ENCODE measurements at regions not wholly inside any gene's neighbourhood (a gene's known extent, or its start where the extent isn't known, plus 50 kb on each side); places are given as distances from the start of the nearest gene placed in this dataset.

DNA sequence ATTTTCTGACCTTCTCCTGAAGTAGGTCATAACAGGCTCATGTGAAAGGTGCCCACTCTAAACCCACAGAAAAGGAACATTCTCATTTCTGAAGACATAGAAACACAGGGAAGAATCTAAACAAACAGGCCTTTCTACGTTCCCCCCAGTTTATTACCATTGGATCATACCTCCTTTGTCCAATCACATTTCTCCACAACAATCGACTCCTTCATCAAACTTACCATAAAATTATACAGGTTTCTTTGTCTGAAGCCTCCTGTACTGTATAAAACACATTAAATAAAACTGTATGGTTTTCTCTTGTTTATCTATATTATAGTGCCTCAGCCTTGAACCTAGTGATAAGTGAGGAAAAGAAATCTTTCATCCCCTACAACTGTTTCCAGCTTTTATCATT lies 340.7 kb downstream of the ENC1 start:
- TF ChIP-seq POLR2A (IDR thresholded peaks at IDR 0.05; ENCODE audit: borderline replicate concordance, extremely low read depth, insufficient read depth, insufficient read length): no peak
- TF ChIP-seq ZNF274 (IDR thresholded peaks at IDR 0.05; ENCODE audit: low read depth, low read length): no peak
- no peak for TF ChIP-seq SP1 (IDR thresholded peaks at IDR 0.05; ENCODE audit: low read depth)
- TF ChIP-seq, protein P1, sequence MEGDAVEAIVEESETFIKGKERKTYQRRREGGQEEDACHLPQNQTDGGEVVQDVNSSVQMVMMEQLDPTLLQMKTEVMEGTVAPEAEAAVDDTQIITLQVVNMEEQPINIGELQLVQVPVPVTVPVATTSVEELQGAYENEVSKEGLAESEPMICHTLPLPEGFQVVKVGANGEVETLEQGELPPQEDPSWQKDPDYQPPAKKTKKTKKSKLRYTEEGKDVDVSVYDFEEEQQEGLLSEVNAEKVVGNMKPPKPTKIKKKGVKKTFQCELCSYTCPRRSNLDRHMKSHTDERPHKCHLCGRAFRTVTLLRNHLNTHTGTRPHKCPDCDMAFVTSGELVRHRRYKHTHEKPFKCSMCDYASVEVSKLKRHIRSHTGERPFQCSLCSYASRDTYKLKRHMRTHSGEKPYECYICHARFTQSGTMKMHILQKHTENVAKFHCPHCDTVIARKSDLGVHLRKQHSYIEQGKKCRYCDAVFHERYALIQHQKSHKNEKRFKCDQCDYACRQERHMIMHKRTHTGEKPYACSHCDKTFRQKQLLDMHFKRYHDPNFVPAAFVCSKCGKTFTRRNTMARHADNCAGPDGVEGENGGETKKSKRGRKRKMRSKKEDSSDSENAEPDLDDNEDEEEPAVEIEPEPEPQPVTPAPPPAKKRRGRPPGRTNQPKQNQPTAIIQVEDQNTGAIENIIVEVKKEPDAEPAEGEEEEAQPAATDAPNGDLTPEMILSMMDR (IDR thresholded peaks at IDR 0.05 in 2 of 3, conservative IDR thresholded peaks at IDR 0.05 in 1 of 3; ENCODE audit: borderline replicate concordance in 1 of 3, insufficient read depth in 1 of 3, low read depth in 2 of 3, low read length in 2 of 3): no peak; a peak in 1 of 6 replicates
- TF ChIP-seq, protein P2, sequence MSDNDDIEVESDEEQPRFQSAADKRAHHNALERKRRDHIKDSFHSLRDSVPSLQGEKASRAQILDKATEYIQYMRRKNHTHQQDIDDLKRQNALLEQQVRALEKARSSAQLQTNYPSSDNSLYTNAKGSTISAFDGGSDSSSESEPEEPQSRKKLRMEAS (IDR thresholded peaks at IDR 0.05): no peak
- no peak for TF ChIP-seq YY1 (IDR thresholded peaks at IDR 0.05; ENCODE audit: extremely low read depth, insufficient replicate concordance, low read depth, low read length)
